OCI-LY7 (cell line): ENCODE measurements at regions not wholly inside any gene's neighbourhood (a gene's known extent, or its start where the extent isn't known, plus 50 kb on each side); places are given as distances from the start of the nearest gene placed in this dataset.

Experiments used
- CTCF ChIP-seq: fragments of 200-600 bp; sonication (generic); conservative IDR thresholded peaks from 2 replicates; pipeline ENCODE4 v1.5.1; 2014; ENCODE audit warnings: mild to moderate bottlenecking, antibody characterized with exemption, low read length, moderate library complexity, mixed read lengths
- EZH2phosphoT487 ChIP-seq: fragments of 200-600 bp; sonication (generic); IDR thresholded peaks from 2 replicates; pipeline ENCODE4 v1.6.1; 2018; ENCODE audit warnings: low read depth, borderline replicate concordance, mild to moderate bottlenecking, mixed run types, antibody characterized with exemption, low read length, moderate library complexity, mixed read lengths

DNA sequence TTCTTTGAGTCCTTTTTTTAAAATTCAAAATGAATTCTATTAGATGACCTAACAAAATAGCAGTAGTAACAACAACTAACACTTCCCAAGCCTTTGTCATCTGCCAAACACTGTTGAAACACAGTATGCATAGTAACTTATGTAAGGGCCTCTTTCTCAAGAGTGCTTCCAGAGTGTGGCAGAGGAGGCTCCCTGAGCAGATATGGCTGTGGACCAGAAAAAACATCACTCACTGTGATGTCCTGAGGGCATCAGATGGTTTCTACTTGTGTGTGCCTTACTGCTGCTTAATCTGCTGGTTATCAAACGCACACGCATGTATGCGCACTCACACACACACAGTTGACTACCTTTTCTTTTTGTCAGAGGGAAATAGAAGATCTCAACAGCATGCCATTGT lies 110.8 kb downstream of the DLEU7 start:
- TF ChIP-seq CTCF (no peak), EZH2phosphoT487 (no peak)
